Lower leg skin (tissue), 4 donors: ENCODE measurements at regions not wholly inside any gene's neighbourhood (a gene's known extent, or its start where the extent isn't known, plus 50 kb on each side); places are given as distances from the start of the nearest gene placed in this dataset.
"Not testable (repeated sequence)": the region's sequence is repeated elsewhere in the genome, so short reads cannot be mapped to it uniquely, and the experiment has no call there.

ENCODE experiments used
- DNase-seq, 2 donors: peaks; one replicate each; pipeline ENCODE4 v3.0.0-alpha.2; 2019; ENCODE audit warnings: low spot score in 2 of 2
- H3K4me3 ChIP-seq: fragments of 200-600 bp; sonication (generic); 2 replicates; pipeline ENCODE4 v1.5.1; 2017; ENCODE audit warnings: mild to moderate bottlenecking, low read depth; ENCODE audit not compliant: poor library complexity, severe bottlenecking
- CTCF ChIP-seq, 3 donors: fragments of 450-650 bp; IDR thresholded peaks; one replicate each; pipeline ENCODE4 v1.5.1; 2016; ENCODE audit warnings: antibody characterized with exemption in 3 of 3, mild to moderate bottlenecking in 3 of 3, moderate library complexity in 2 of 3
- POLR2A ChIP-seq, 2 donors: fragments of 450-650 bp; IDR thresholded peaks; one replicate each; pipeline ENCODE4 v1.6.1; 2016 to 2017; ENCODE audit warnings: antibody characterized with exemption in 2 of 2, mild to moderate bottlenecking in 1 of 2, moderate library complexity in 1 of 2
- WGBS, 2 donors: methylation state at CpG; one replicate each; pipeline ENCODE4 v1.1.5; 2018; 5-methylcytosine and 5-hydroxymethylcytosine counted together
- intact Hi-C: fragments of 100-400 bp; cut with DNase I; formaldehyde crosslinking; loops from one replicate; pipeline ENCODE4 v1.15.0; 2023; ENCODE audit warnings: low total_unique reads

- no peak overlapping the region for H3K4me3 ChIP-seq
- peak in 1 of 2 donors; percentile 78 for DNase-seq
- 89 to 91% methylated on average over 22 of the region's 22 CpGs for WGBS, 2 donors
- intact Hi-C loops: no loop called here
- TF ChIP-seq CTCF (IDR thresholded peaks at IDR 0.05) (no peak), POLR2A (IDR thresholded peaks at IDR 0.05) (no peak)
Observed at GRCh38 chr6:170139531-170139930, 151.3 kb downstream of the DLL1 start.

GRCh38 chr6:170139046-170139445, 151.8 kb downstream of the DLL1 start:
- WGBS, 2 donors: 85 to 92% methylated on average over 24 of the region's 24 CpGs
- DNase-seq: peak in 1 of 2 donors; percentile 53
- intact Hi-C loops, H3K4me3 ChIP-seq: not testable (repeated sequence)

- intact Hi-C loops: no loop called here
- no peak overlapping the region for H3K4me3 ChIP-seq
- TF ChIP-seq CTCF (IDR thresholded peaks at IDR 0.05): no peak
- no peak for TF ChIP-seq POLR2A (IDR thresholded peaks at IDR 0.05)
- peak in 1 of 2 donors; percentile 76 for DNase-seq
- 77 to 78% methylated on average over 40 of the region's 40 CpGs for WGBS, 2 donors
Observed at GRCh38 chr6:170137911-170138910, 152.7 kb downstream of the DLL1 start.

- intact Hi-C loops: no loop called here
- peak; percentile 65 to 87 for DNase-seq
- TF ChIP-seq CTCF (IDR thresholded peaks at IDR 0.05) (no peak), POLR2A (IDR thresholded peaks at IDR 0.05) (no peak)
- no peak overlapping the region for H3K4me3 ChIP-seq
- WGBS, 2 donors: 46 to 60% methylated on average over 48 to 50 of the region's 50 CpGs
Observed at GRCh38 chr6:170137176-170137891, 153.5 kb downstream of the DLL1 start.

- no peak overlapping the region for H3K4me3 ChIP-seq
- 89 to 93% methylated on average over 57 to 68 of the region's 69 CpGs for WGBS, 2 donors
- intact Hi-C loops: no loop called here
- peak in 1 of 2 donors; percentile 85 for DNase-seq
- TF ChIP-seq CTCF (IDR thresholded peaks at IDR 0.05): no peak
- no peak for TF ChIP-seq POLR2A (IDR thresholded peaks at IDR 0.05)
Observed at GRCh38 chr6:170136541-170137175, 154.2 kb downstream of the DLL1 start.
